ENCODE measurements at regions not wholly inside any gene's neighbourhood (a gene's known extent, or its start where the extent isn't known, plus 50 kb on each side); places are given as distances from the start of the nearest gene placed in this dataset.

DNA sequence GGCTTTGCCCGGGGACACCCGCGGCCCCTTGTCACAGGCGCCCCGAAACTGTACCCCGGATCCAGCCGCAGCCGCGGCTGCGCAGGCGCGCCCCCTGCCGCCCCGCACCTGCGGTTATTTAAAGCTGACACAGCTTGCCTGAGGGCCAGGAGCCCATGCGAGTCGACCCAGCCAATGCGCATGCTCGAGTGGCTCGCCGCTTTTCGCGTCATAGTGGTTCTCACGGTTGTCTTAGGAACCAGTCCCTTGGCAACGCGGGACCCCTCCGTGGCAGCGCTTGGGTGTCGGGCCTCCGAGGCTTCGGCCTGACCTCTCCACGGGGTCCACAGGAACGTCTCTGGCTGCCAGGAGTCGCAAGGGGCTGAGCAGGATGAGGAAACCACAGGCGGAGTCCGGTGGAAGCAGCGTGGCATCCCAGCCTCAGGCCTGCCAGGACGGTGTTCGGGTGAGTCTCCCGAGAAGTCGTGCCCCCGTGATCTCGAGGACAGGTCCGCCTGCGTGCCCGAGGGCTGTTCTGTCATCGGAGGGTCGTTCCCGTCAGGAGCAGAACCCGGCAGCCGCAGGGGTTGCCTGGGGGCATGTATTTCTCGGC lies 716.9 kb downstream of the KCNJ18 start:
- Histone ChIP-seq H3K27me3 (no peaks in the 10 kb centered on the region), H3K36me3 (no peaks in the 10 kb centered on the region), H3K9me3 (no peaks in the 10 kb centered on the region), H3K4me3 (no peak overlapping the region), H3K27ac (no peak overlapping the region), H3K4me1 (no peaks in the 10 kb centered on the region)
- TF ChIP-seq CTCF (IDR thresholded peaks at IDR 0.05), result no peak
- intact Hi-C loops (cut with DNase I), result no loop called here
- ATAC-seq, result no peak
- DNase-seq, result no peak

DNA sequence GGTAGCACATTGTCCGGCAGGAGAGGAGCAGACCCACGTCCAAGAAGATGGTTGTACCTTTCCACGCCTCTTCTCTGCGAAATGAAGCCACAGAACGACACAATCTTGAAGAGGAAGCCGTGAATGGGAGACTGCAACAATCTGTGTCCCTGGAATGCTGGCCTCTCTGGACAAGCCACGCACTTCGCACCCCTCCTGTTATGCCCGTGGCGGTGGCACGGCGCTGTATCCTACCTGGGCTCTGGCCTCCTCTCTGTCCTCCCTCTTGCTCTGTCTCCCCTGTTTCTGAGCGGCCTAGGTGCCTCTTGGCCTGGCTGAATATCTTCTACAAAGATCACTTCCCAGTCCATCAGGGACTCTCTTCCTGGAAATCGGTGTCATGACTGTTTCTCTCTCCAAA lies 717.8 kb downstream of the KCNJ18 start:
- Histone ChIP-seq H3K4me3 (no peak overlapping the region), H3K27ac (no peak overlapping the region), H3K9me3 (no peaks in the 10 kb centered on the region), H3K4me1 (no peaks in the 10 kb centered on the region), H3K36me3 (no peaks in the 10 kb centered on the region), H3K27me3 (no peaks in the 10 kb centered on the region)
- ATAC-seq (no peak), DNase-seq (no peak)
- intact Hi-C loops (cut with DNase I), result no loop called here
- no peak for TF ChIP-seq CTCF (IDR thresholded peaks at IDR 0.05)

- Histone ChIP-seq H3K27ac (no peak overlapping the region), H3K4me3 (no peak overlapping the region), H3K36me3 (no peaks in the 10 kb centered on the region), H3K4me1 (no peaks in the 10 kb centered on the region), H3K27me3 (no peaks in the 10 kb centered on the region), H3K9me3 (no peaks in the 10 kb centered on the region)
- intact Hi-C loops (cut with DNase I), result no loop called here
- TF ChIP-seq CTCF (IDR thresholded peaks at IDR 0.05), result no peak
- ATAC-seq (no peak), DNase-seq (no peak)
Observed at GRCh38 chr17:22411185-22411784, 719.0 kb downstream of the KCNJ18 start.

GRCh38 chr17:22435231-22435974 lies 743.1 kb downstream of the KCNJ18 start:
- no peaks in the 10 kb centered on the region for H3K36me3 ChIP-seq
- DNase-seq, result no peak
- TF ChIP-seq CTCF (IDR thresholded peaks at IDR 0.05), result no peak
- no peak overlapping the region for H3K4me3 ChIP-seq
- ATAC-seq, result peak; percentile 15
- no peaks in the 10 kb centered on the region for H3K27me3 ChIP-seq
- no peak overlapping the region for H3K27ac ChIP-seq
- no peaks in the 10 kb centered on the region for H3K9me3 ChIP-seq
- H3K4me1 ChIP-seq, result no peaks in the 10 kb centered on the region
- intact Hi-C loops (cut with DNase I), result no loop called here

DNA sequence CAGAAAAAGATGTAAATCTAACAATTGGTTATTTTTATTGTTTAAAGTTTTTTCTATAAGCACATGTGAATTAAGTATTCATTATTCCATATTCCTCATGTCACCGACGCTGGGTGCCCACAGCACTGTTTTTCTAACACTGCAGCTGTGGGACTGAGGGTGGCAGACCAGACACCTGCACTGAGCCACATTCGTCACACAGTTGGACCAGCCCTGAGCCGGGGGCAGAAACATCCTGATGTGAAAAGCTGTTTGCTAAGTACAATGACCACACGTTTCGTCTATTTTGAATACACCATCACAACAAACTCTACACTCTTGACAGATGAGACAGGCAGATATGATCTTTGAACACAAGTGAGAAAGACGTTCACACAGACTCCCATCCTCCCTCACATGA lies 749.5 kb downstream of the KCNJ18 start:
- no peak for TF ChIP-seq CTCF (IDR thresholded peaks at IDR 0.05)

More for the DNA sequence above, 749.5 kb downstream of the KCNJ18 start:
- no peaks in the 10 kb centered on the region for H3K27me3 ChIP-seq
- no peak overlapping the region for H3K4me3 ChIP-seq
- H3K27ac ChIP-seq, result no peak overlapping the region
- H3K9me3 ChIP-seq, result no peaks in the 10 kb centered on the region
- H3K4me1 ChIP-seq, result no peaks in the 10 kb centered on the region
- DNase-seq (no peak), ATAC-seq (no peak)
- no peaks in the 10 kb centered on the region for H3K36me3 ChIP-seq
- intact Hi-C loops (cut with DNase I), result no loop called here

All from upper lobe of right lung (tissue), 1 donor.